ENCODE measurements at regions not wholly inside any gene's neighbourhood (a gene's known extent, or its start where the extent isn't known, plus 50 kb on each side); places are given as distances from the start of the nearest gene placed in this dataset.
A peak's percentile ranks its signal among the peaks of the same experiment; 100 is the strongest.

- TF ChIP-seq USF2 (IDR thresholded peaks at IDR 0.05; ENCODE audit: borderline replicate concordance, low read depth, low read length): no peak
- TF ChIP-seq RCOR1 (IDR thresholded peaks at IDR 0.05; ENCODE audit: low read length): no peak
- TF ChIP-seq TAF1 (IDR thresholded peaks at IDR 0.05; ENCODE audit: borderline replicate concordance, low read depth, low read length): no peak
- TF ChIP-seq FOXJ3 (CRISPR knock-in tag; IDR thresholded peaks at IDR 0.05): no peak
- no peak for TF ChIP-seq MAX (IDR thresholded peaks at IDR 0.05; ENCODE audit: low read depth)
- TF ChIP-seq MEF2A (IDR thresholded peaks at IDR 0.05; ENCODE audit: borderline replicate concordance, low read depth): no peak
- no peak for TF ChIP-seq RFX5 (IDR thresholded peaks at IDR 0.05; ENCODE audit: low read length)
- TF ChIP-seq GATA2 (CRISPR knock-in tag; IDR thresholded peaks at IDR 0.05): no peak
- no peak for TF ChIP-seq MXI1 (IDR thresholded peaks at IDR 0.05; ENCODE audit: low read depth, low read length)
- TF ChIP-seq TEAD4 (IDR thresholded peaks at IDR 0.05; ENCODE audit: borderline replicate concordance, insufficient read depth): peak; percentile 50
- no peak for TF ChIP-seq GABPA (IDR thresholded peaks at IDR 0.05; ENCODE audit: low read depth)
- TF ChIP-seq NFIC (IDR thresholded peaks at IDR 0.05; ENCODE audit: borderline replicate concordance): 0 out of 2 replicates have a peak, but pooled peaks have one; percentile 6
- TF ChIP-seq NRF1 (IDR thresholded peaks at IDR 0.05; ENCODE audit: low read depth, low read length): no peak
- TF ChIP-seq USF1 (IDR thresholded peaks at IDR 0.05; ENCODE audit: borderline replicate concordance, low read depth): no peak
- peak; percentile 66 for TF ChIP-seq PBX3 (IDR thresholded peaks at IDR 0.05)
- no peak for TF ChIP-seq CHD2 (IDR thresholded peaks at IDR 0.05; ENCODE audit: low read length, partially characterized antibody)
Measured at GRCh38 chr6:112881828-112882780, 535.0 kb downstream of the RFPL4B start (continued).

GRCh38 chr6:112883095-112883494 lies 536.0 kb downstream of the RFPL4B start:
- Histone ChIP-seq H4K20me1 (ENCODE audit: insufficient read depth) (no peaks in the 10 kb centered on the region), H3K9me2 (no peaks in the 10 kb centered on the region), H2AFZ (ENCODE audit: low read depth) (peak overlapping the region; percentile 73; the same call in 1 of the 2 replicates), H3F3A (replicated peaks; ENCODE audit: insufficient read depth) (peaks cover 35% of the 10 kb centered on the region), H3K9ac (peak overlapping the region; percentile 46), H3K79me2 (ENCODE audit: insufficient read depth) (no peaks in the 10 kb centered on the region), H3K4me1 (ENCODE audit: control insufficient read depth in 1 of 2, insufficient read depth in 2 of 2, low read depth in 1 of 2, low read length in 1 of 2) (peaks cover 2 to 16% of the 10 kb centered on the region in 2 experiments; a peak in 3 of 4 replicates), H3K9me3 (no peaks in the 10 kb centered on the region), H3K4me3 (ENCODE audit: low read depth in 2 of 2, low read length in 1 of 2) (no peak overlapping the region), H3K36me3 (replicated peaks in 1 of 2; ENCODE audit: control insufficient read depth in 1 of 2, insufficient read depth in 2 of 2, low read length in 1 of 2) (no peaks in the 10 kb centered on the region), H3K27ac (ENCODE audit: low read depth in 2 of 2, low read length in 1 of 2) (peak overlapping the region; percentile 72 to 86), H3K4me2 (peak overlapping the region; percentile 3), H3K27me3 (ENCODE audit: insufficient read depth) (no peaks in the 10 kb centered on the region)
- CTCF ChIA-PET: no interaction called here
- TF ChIP-seq SMC3 (IDR thresholded peaks at IDR 0.05; ENCODE audit: low read depth, low read length) (no peak), PBX3 (IDR thresholded peaks at IDR 0.05) (no peak), EP300 (IDR thresholded peaks at IDR 0.05; ENCODE audit: borderline replicate concordance in 1 of 2, low read depth in 1 of 2, low read length in 1 of 2) (no peak), FOSL2 (IDR thresholded peaks at IDR 0.05; ENCODE audit: borderline replicate concordance, low read depth) (peak; percentile 32; the same call in 1 of the 2 replicates), MEF2A (IDR thresholded peaks at IDR 0.05; ENCODE audit: borderline replicate concordance, low read depth) (no peak), IRF3 (IDR thresholded peaks at IDR 0.05; ENCODE audit: low read depth, low read length) (no peak)
- WGBS (ENCODE audit: low lambda C conversion rate): 84% methylated on average over 3 of the region's 3 CpGs
- POLR2A ChIA-PET: no interaction called here
- DNase-seq: no peak

Measured in SK-N-SH (cell line).